IPS-18a (cell line): ENCODE measurements at regions not wholly inside any gene's neighbourhood (a gene's known extent, or its start where the extent isn't known, plus 50 kb on each side); places are given as distances from the start of the nearest gene placed in this dataset.
"Not testable (repeated sequence)": the region's sequence is repeated elsewhere in the genome, so short reads cannot be mapped to it uniquely, and the experiment has no call there.

ENCODE experiments used
- H3K27ac ChIP-seq: one replicate; pipeline ENCODE4 v1.5.1; 2013; ENCODE audit warnings: low read length
- H3K27me3 ChIP-seq: one replicate; pipeline ENCODE4 v1.6.1; 2013; ENCODE audit warnings: mild to moderate bottlenecking, low read length; ENCODE audit not compliant: control insufficient read depth, insufficient read depth
- H3K36me3 ChIP-seq: one replicate; pipeline ENCODE4 v1.6.1; 2013; ENCODE audit warnings: low read depth, low read length; ENCODE audit not compliant: control insufficient read depth
- H3K4me1 ChIP-seq: one replicate; pipeline ENCODE4 v1.6.1; 2013; ENCODE audit warnings: low read depth, low read length; ENCODE audit not compliant: control insufficient read depth
- H3K4me3 ChIP-seq: one replicate; pipeline ENCODE4 v1.5.1; 2013; ENCODE audit warnings: low read length
- H3K9ac ChIP-seq: one replicate; pipeline ENCODE4 v1.6.1; 2013; ENCODE audit warnings: mild to moderate bottlenecking, low read length, moderate library complexity
- H3K9me3 ChIP-seq: one replicate; pipeline ENCODE4 v1.6.1; 2013; ENCODE audit warnings: low read depth, low read length; ENCODE audit not compliant: control insufficient read depth

DNA sequence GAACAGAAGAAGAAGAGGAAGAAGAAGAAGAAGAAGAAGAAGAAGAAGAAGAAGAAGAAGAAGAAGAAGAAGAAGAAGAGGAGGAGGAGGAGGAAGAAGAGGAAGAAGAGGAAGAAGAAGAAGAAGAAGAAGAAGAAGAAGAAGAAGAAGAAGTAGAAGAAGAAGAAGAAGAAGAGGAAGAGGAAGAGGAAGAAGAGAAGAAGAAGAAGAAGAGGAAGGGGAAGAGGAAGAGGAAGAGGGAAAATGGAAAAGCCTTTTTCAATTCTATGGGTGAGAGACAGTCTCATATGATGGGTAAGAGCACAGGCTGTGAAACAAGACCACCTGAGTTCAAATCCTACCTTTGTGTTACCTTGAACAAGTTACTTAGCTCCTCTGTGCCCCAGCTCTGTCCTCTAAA is 111.9 kb upstream of the GRAMD1B start:
- H3K4me3 ChIP-seq, H3K9ac ChIP-seq, H3K9me3 ChIP-seq, H3K36me3 ChIP-seq, H3K27me3 ChIP-seq, H3K27ac ChIP-seq, H3K4me1 ChIP-seq: not testable (repeated sequence)

DNA sequence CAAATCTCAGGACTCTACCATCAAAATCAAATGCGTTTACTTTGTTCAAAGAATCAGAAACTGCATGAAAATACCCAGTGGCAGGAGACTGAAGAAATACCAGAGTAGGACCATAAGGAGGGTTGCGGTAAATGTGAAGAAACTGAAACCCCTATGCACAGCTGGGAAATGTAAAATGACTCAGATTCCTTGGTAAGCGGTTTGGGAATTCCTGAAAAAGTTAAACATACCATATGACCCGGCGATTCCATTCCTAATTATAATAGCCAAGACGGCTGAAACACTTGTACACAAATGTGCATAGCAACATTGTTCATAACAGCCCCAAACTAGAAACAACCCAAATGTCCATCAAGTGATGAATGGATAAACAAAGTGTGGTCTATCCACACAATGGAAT is 114.1 kb upstream of the GRAMD1B start:
- Histone ChIP-seq H3K36me3 (no peaks in the 10 kb centered on the region), H3K27me3 (no peaks in the 10 kb centered on the region), H3K27ac (no peak overlapping the region), H3K9ac (no peak overlapping the region), H3K9me3 (no peaks in the 10 kb centered on the region), H3K4me3 (no peak overlapping the region), H3K4me1 (peaks cover 17% of the 10 kb centered on the region)

DNA sequence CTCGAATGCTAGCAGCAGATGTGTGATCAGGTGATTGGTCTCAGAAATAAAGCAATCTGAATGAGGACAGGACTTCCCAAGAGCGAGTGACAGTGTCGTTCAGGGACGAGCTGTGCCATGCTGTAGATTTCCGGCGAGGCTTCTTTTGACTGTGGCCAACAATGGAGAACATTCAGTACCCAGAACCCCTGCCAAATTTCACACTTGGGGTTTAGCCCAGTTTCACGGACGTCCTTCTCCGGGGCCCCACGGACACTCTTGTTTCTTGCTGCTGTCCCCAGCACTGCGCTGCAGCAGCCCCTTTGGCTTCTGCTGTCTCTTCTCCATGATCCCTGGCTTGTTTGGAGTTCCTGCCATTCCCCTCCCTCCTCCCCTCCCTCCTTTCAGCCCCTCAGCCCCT is 115.1 kb upstream of the GRAMD1B start:
- Histone ChIP-seq H3K4me1 (peaks cover 17% of the 10 kb centered on the region), H3K36me3 (no peaks in the 10 kb centered on the region), H3K4me3 (no peak overlapping the region), H3K27ac (no peak overlapping the region), H3K9ac (no peak overlapping the region), H3K27me3 (no peaks in the 10 kb centered on the region), H3K9me3 (no peaks in the 10 kb centered on the region)

DNA sequence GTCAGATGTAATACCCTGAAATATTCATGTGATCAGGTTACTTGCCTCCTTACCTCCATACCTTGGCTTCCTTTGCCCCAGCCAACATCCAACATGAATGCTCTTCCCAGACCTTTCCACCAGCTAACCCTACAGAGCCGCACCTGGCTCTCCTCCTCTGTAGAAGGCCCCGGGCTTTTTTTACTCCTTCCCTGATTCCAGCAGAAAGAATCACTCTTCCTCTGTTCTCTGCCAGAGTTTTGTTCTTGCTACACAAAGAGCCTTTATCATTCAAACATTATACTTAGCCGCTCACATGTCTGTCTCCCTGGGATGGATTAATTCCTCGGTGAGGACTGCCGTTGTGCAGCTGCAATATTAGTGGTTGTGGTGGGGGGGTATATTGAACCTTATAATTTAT is 116.8 kb upstream of the GRAMD1B start:
- Histone ChIP-seq H3K9me3 (no peaks in the 10 kb centered on the region), H3K4me1 (peaks cover 17% of the 10 kb centered on the region), H3K27ac (no peak overlapping the region), H3K27me3 (no peaks in the 10 kb centered on the region), H3K9ac (no peak overlapping the region), H3K36me3 (no peaks in the 10 kb centered on the region), H3K4me3 (no peak overlapping the region)

DNA sequence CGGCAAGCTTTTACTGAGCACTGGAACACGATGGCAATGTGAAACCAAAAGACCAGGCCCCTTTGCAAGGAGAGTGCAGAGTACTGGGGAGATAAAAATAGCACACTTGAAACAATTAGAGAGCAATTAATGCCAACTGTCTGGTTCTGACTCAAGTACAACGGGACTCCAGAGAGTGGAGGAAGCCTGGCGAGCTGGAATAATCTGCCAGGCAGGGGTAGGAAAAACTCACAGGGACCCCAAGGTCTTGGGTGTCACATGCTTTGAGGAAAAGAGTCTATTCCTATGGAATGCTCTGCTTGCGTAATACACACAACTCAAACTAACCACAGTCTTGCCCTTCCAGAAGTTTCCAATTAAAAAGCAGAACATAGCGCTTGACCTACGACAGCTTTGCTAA is 113.0 kb upstream of the CLMP start:
- Histone ChIP-seq H3K9me3 (no peaks in the 10 kb centered on the region), H3K27me3 (peaks cover 25% of the 10 kb centered on the region), H3K4me1 (peaks cover 8% of the 10 kb centered on the region), H3K4me3 (no peak overlapping the region), H3K27ac (no peak overlapping the region), H3K36me3 (no peaks in the 10 kb centered on the region), H3K9ac (no peak overlapping the region)

DNA sequence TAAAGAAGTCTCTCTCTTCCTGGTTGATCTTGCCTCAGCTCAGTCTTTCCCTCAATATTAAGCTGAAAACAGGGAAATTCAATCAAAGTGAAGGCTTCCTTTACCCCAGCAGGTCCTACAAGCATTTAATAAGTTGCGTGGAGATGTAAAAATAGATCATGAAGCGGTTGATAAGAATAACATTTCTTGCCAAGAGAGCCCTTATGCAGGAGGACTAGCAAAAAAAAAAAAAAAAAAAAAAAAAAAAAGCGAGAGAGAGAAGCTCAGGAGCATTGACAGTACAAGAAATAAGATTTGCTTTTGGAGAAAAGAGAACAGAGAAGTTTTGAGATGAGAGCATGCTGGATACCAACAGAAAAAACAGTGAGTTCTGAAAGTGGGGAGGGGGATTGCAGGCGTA is 112.2 kb upstream of the CLMP start:
- Histone ChIP-seq H3K4me3 (no peak overlapping the region), H3K9me3 (no peaks in the 10 kb centered on the region), H3K4me1 (no peaks in the 10 kb centered on the region), H3K27me3 (peaks cover 33% of the 10 kb centered on the region), H3K27ac (no peak overlapping the region), H3K9ac (no peak overlapping the region), H3K36me3 (no peaks in the 10 kb centered on the region)

DNA sequence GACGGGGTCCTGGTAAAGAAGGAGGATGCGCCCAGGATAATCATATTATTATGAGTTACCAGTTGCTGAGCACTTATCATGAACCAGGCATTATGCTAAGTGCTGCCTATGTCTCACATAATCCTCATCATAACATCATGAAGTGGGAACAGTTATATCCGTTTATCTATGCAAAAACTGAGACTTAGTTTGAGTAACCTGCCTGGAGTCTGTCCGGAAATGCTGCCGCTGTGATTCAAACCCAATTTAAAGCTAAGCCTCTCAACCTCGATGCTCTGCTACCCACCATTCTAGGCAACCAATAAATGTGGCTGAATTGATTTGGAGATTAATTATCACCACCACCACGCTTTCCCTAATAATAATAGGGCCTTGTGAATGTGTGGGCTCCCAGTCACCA is 111.5 kb upstream of the CLMP start:
- no peaks in the 10 kb centered on the region for H3K36me3 ChIP-seq
- H3K9ac ChIP-seq, result no peak overlapping the region
- H3K4me1 ChIP-seq, result no peaks in the 10 kb centered on the region
- H3K9me3 ChIP-seq, result no peaks in the 10 kb centered on the region
- no peak overlapping the region for H3K4me3 ChIP-seq
- peaks cover 40% of the 10 kb centered on the region for H3K27me3 ChIP-seq
- no peak overlapping the region for H3K27ac ChIP-seq

DNA sequence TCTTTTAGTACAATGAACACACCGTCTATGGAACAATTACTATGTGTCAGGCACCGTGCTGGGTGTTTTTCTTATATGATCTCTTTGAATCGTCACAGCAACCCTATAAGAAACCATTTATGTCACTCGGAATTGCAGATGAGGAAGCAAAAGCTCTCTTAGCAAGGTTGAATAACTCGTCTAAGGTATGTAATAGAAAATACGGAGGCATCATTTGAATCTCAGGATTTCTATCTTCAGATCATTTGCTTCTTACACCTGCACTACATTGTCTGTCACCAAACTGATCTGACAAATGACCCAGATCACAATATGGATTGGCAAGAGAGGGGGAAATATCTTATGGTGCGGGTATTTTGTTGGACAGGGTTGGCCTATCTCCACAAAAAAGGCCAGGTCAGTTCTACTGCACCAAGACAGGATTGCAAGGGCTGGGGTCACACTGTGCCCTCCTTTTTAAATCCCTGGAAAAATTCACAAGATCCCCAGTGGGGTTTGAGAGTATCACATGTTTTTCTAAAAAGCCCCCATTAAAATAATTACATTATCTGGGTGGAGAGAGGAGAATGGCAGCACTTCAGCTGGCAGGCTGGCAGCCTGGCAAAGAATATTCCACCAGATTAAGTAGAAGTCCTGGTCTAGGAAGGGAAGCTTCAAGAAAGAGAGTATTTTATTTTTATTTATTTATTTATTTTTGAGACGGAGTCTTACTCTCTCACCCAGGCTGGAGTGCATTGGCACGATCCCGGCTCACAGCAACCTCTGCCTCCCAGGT is 110.7 kb upstream of the CLMP start:
- no peak overlapping the region for H3K9ac ChIP-seq
- H3K36me3 ChIP-seq, result no peaks in the 10 kb centered on the region
- H3K27me3 ChIP-seq, result peaks cover 47% of the 10 kb centered on the region
- peaks cover 4% of the 10 kb centered on the region for H3K4me1 ChIP-seq
- H3K4me3 ChIP-seq, result no peak overlapping the region
- H3K9me3 ChIP-seq, result no peaks in the 10 kb centered on the region
- H3K27ac ChIP-seq, result no peak overlapping the region

DNA sequence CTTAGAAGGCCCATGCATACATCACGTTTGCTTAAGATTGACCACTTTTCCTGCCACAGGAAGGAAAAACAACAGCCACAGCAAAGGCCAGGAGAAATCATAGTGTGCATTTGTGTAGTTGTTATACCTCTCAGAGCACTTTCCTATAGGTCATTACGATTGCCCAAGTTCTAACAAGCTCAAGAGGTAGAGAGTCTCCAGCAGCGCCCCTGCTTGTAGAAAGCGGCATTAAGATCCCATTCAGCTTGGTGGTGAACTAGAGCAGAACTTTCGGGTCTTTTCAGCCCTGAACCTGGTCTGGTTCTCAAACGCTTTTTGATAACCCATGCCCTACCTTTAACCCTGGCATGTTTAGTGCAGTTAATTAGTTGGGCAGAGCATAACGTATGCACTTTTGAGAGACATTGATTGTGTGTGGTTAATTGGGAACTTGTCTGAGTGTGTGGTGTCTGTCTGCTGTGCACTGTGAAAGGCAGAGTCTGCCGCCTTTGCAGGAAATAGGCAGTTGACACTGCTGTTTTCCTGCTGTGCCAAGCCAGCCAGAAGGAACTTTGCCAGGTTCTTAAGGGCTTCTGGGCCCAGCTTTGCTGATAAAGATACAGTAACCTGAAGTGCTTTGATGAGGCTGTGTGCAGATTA is 109.9 kb upstream of the CLMP start:
- peaks cover 53% of the 10 kb centered on the region for H3K27me3 ChIP-seq
- no peaks in the 10 kb centered on the region for H3K9me3 ChIP-seq
- H3K9ac ChIP-seq, result no peak overlapping the region
- no peaks in the 10 kb centered on the region for H3K36me3 ChIP-seq
- H3K27ac ChIP-seq, result no peak overlapping the region
- H3K4me1 ChIP-seq, result peaks cover 4% of the 10 kb centered on the region
- H3K4me3 ChIP-seq, result no peak overlapping the region

DNA sequence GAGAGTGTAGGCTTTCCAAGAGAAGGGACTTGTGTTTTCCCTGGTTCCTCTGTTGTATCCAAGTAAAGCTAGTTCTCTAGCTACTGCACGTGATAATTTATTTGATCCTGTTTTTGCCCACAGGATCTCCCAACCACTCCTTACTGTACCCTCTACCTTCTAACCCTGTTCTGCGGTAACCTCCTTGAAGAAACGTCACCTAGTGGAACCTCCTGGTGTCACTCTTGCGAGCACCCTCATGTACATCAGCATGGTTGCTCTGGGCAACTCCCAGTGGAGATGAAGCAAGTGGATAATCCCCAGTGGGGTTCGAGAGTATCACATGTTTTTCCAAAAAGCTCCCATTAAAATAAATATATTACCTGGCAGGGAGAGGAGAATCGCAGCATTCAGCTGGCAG is 108.9 kb upstream of the CLMP start:
- Histone ChIP-seq H3K36me3 (no peaks in the 10 kb centered on the region), H3K27ac (no peak overlapping the region), H3K4me1 (peaks cover 4% of the 10 kb centered on the region), H3K27me3 (peaks cover 53% of the 10 kb centered on the region), H3K9ac (no peak overlapping the region), H3K9me3 (no peaks in the 10 kb centered on the region), H3K4me3 (no peak overlapping the region)

DNA sequence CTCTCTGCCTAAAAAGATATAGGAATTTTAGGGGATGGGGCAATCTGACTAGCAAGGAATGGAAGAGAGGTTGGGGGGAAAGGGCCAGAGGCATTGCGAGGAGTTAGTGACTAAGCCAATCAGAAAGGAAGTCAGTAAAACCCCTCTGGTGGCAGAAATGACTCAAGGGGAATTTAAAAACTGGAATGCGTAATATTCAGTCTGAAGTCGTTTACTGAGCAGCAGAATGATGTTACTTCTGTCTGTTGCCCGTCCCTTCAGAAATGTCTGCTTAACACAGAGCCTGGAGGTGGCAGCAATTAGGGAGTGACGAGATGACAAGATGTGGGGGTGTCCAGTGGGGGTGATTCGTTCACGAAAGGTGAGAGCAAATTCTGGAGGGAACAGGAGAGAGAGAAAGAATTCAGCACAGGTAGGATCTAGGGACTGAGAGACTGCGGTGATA is 107.7 kb upstream of the CLMP start:
- Histone ChIP-seq H3K4me3 (no peak overlapping the region), H3K4me1 (peaks cover 4% of the 10 kb centered on the region), H3K27me3 (peaks cover 53% of the 10 kb centered on the region), H3K36me3 (no peaks in the 10 kb centered on the region), H3K9me3 (no peaks in the 10 kb centered on the region), H3K9ac (no peak overlapping the region), H3K27ac (no peak overlapping the region)
